HG03378 (cell line): ENCODE measurements at regions not wholly inside any gene's neighbourhood (a gene's known extent, or its start where the extent isn't known, plus 50 kb on each side); places are given as distances from the start of the nearest gene placed in this dataset.

Experiments used
- ATAC-seq: cut with Tn5 transposase; IDR thresholded peaks from one replicate; pipeline ENCODE4 v1.9.1; 2021; ENCODE audit warnings: mild to moderate bottlenecking, moderate library complexity; ENCODE audit not compliant: unreplicated experiment

- ATAC-seq = no peak
These were observed 136.8 kb downstream of the OLIG3 start for GRCh38 chr6:137357263-137357947.

DNA sequence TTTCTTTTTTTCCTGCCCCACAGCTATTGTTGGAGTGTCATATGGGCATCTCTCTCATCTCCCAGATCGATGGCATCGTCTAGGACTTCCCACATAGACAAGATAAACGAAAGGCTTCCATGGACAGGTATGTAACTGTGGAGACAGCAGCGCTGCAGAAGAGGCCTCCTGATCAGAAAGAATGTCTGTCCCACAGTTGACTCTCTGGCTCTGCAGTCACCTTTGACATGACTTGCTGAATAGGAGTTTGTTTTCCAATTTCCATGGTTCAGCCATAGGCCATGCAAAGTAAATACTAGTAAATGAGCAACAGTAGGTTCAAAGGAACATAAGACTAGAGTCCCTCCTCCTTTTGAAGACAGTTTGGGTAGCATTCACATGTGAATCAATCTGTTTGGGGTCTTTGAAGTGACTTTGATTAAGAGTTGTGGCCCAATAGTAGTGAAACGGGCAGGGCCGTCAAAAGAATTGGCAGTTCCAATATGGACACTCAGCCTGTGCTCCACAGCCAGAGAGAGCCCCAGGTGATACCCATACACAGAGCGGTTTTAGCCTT, 134.7 kb upstream of the IFNGR1 start:
- ATAC-seq = no peak

DNA sequence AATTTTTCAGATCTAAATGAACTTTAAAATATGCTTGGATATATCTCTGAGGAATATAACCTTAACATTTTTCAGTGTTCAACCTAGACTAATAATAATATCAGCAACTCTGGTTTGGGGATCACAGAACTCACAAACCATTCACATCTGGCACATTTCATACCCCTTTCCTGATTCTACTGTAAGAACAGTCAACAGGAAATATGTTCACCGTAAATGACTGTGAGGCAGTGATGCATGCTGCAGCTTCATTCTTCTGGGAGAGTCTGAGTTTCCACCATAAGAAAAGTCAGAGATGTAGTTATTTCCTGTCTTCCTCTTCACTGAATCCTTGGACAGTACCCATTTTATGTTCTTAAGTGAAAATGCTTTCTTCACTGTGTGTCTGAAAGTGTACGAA, 134.2 kb upstream of the IFNGR1 start:
- no peak for ATAC-seq

GRCh38 chr6:137352859-137353258, 133.7 kb upstream of the IFNGR1 start:
- no peak for ATAC-seq

DNA sequence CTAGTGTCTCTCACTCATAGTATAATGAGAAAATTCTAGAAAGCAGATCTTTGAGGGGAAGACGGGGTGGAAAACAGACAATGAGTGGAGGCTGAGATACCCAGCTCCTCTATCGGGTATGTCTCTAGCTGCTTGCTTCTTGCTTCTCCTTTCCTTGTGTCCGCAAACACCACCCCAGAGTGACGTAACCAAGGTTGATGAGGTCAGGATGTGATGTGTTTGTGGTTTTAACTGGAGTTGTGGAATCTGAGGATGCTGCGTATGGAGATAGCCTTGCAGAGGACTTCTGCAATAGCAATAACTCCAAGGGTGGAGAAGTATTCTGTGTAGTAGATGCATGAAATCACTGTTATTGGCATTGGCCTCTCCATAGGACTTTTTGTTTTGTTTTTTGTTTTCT, 132.7 kb upstream of the IFNGR1 start:
- no peak for ATAC-seq

DNA sequence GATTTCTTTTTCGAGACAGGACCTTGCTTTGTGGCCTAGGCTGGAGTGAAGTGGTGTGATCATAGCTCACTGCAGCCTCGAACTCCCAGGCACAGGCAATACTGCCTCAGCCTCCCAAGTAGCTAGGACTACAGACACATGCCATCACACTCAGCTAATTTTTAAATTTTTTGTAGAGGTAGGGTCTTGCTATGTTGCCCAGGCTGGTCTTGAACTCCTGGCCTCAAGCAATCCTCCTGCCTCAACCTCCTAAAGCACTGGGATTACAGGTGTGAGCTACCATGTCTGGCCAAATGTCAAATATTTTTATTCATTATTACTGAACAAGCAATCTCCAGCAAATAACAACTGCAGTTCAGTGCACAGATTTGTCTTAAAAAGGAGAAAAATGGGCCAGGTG, 131.7 kb upstream of the IFNGR1 start:
- ATAC-seq = no peak

DNA sequence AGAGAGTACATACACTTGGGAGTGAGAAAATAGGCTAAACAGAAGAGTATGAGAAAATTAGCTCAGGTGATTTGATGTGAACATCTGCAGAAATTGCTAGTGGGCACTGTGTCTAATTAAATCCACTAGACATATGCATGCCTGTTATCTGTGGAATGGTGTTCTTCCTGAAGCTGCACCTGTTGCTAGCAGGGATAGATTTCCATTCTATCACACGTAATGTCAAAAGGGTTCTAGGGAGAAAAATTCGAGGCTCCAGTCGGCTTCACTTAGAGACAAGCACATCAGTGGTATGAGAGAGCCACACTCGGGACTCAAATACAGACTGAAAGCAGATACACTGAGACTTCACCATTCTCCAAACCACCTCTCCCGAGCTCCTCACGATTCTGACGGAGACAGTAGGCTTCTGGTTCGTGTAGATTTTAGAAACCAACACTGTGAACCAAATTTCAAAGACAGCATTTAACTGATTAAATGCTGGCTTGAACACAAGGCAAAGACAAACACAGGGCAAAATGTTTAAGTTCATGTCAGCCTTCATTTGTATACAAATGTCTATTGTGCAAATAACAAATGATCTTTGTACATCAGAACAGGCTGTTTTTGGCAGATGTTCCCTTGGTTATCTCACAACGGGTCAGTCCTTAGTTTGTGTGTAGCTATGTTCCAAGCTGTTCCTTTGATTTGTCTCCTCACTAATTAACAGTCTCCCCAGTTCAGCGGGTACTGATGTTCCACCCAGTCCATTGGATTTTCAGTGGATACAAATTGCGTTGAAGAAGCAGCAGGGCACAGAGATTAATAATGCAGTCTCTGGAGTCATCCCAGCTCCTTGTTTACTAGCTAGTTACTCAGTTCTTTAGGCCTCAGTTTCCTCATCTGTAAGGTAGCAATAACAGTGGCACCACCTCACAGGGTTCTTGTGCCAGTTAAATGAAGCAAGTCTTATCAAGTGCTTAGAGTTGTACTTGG, 131.0 kb upstream of the IFNGR1 start:
- ATAC-seq = no peak

- no peak for ATAC-seq
These were observed 129.6 kb upstream of the IFNGR1 start for GRCh38 chr6:137348777-137349176.

DNA sequence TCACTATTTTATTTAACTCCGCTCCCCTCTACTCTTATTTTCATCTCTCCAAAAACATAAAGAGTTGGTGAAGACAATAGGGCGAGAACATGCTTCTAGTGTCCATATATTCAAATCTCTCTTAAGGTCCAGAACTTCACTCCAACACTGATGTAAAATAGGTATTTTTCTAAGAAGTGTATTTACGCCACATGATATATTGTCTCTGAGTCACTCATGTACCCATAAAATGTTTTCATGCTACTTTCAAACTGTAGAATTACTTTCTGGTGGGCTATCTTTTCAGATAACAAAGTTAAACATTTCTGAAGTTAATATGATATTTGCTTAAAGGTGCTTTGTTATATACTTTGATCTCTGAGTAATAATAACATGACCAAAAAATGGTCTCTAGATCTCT, 124.1 kb upstream of the IFNGR1 start:
- no peak for ATAC-seq

GRCh38 chr6:137342607-137343190, 123.5 kb upstream of the IFNGR1 start:
- no peak for ATAC-seq

- no peak for ATAC-seq
These were observed 122.6 kb upstream of the IFNGR1 start for GRCh38 chr6:137341681-137342195.

GRCh38 chr6:137339929-137340559, 120.9 kb upstream of the IFNGR1 start:
- no peak for ATAC-seq

DNA sequence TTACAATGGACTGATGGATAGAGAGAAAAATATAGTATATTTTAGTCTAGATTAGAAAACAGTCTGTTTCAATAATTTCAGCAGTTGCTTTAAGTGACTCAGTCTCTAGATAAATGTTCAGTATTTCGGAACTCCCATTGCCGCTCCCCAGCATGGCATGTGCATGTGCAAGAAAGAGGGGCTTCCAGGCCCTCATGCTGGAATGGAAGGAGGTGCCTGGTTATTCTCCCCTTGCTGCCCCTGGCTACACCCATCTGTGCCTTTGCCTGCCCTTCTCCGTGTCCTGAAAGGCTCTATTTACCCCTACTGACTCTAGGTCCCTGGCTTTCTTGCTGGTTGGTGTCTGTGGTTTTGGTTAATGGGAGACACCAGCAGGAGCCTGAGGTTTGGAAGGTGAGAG, 115.7 kb upstream of the IFNGR1 start:
- no peak for ATAC-seq

GRCh38 chr6:137334094-137334493, 114.9 kb upstream of the IFNGR1 start:
- ATAC-seq = no peak

- no peak for ATAC-seq
These were observed 113.6 kb upstream of the IFNGR1 start for GRCh38 chr6:137332637-137333280.

- no peak for ATAC-seq
These were observed 104.7 kb upstream of the IFNGR1 start for GRCh38 chr6:137323860-137324259.

- no peak for ATAC-seq
These were observed 101.1 kb upstream of the IFNGR1 start for GRCh38 chr6:137320271-137320670.

DNA sequence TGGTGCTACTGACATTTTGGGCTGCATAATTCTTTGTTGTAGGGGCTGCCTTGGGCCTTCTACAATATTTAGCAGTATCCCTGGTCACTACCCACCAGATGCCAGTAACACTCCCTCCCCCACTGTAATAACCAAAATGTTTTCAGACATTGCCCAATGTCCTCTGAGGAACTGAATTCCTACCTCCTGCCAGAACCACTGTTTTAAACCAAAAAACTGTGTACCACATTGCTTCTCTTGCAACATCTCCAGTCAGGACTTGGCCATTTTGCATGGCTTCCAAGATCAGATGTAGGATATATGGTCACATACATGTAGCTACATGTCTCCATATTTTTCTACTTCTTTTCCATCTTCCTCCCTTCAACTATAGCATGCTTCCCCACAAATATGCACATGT, 97.4 kb upstream of the IFNGR1 start:
- no peak for ATAC-seq

- ATAC-seq = no peak
These were observed 95.9 kb upstream of the IFNGR1 start for GRCh38 chr6:137315081-137315480.
